Neural progenitor cell (in vitro differentiated cells): ENCODE measurements at regions not wholly inside any gene's neighbourhood (a gene's known extent, or its start where the extent isn't known, plus 50 kb on each side); places are given as distances from the start of the nearest gene placed in this dataset.

Source experiments
- DNase-seq: peaks from one replicate; pipeline ENCODE4 v3.0.0-alpha.2; 2016; ENCODE audit warnings: low spot score
- H2AFZ ChIP-seq: fragments of 200-600 bp; sonication (generic); replicated peaks from 2 replicates; pipeline ENCODE4 v1.6.1; 2016; ENCODE audit warnings: antibody characterized with exemption
- H3F3A ChIP-seq: fragments of 200-600 bp; sonication (generic); 2 replicates; pipeline ENCODE4 v1.6.1; 2016; ENCODE audit warnings: antibody characterized with exemption, low read depth
- H3K27ac ChIP-seq: fragments of 200-600 bp; sonication (generic); 2 replicates; pipeline ENCODE4 v1.5.1; 2016; ENCODE audit warnings: mild to moderate bottlenecking
- H3K27me3 ChIP-seq: fragments of 200-600 bp; sonication (generic); 2 replicates; pipeline ENCODE4 v1.6.1; 2016; ENCODE audit warnings: mild to moderate bottlenecking, moderate library complexity
- H3K36me3 ChIP-seq: fragments of 200-600 bp; sonication (generic); 2 replicates; pipeline ENCODE4 v1.5.1; 2016
- H3K4me1 ChIP-seq: fragments of 200-600 bp; sonication (generic); 2 replicates; pipeline ENCODE4 v1.6.1; 2016; ENCODE audit warnings: mixed run types
- H3K4me2 ChIP-seq: fragments of 200-600 bp; sonication (generic); 2 replicates; pipeline ENCODE4 v1.6.1; 2016
- H3K4me3 ChIP-seq: fragments of 200-600 bp; sonication (generic); 2 replicates; pipeline ENCODE4 v1.5.1; 2016
- H3K79me2 ChIP-seq: fragments of 200-600 bp; sonication (generic); 2 replicates; pipeline ENCODE4 v1.6.1; 2016; ENCODE audit warnings: low read depth
- H3K9ac ChIP-seq: fragments of 200-600 bp; sonication (generic); 2 replicates; pipeline ENCODE4 v1.6.1; 2016
- H3K9me3 ChIP-seq: fragments of 200-600 bp; sonication (generic); 2 replicates; pipeline ENCODE4 v1.5.1; 2016; ENCODE audit warnings: low read depth
- H4K20me1 ChIP-seq: fragments of 200-600 bp; sonication (generic); 2 replicates; pipeline ENCODE4 v1.6.1; 2016; ENCODE audit warnings: low read depth
- H3K27ac Mint-ChIP-seq: 3 replicates; pipeline ENCODE4 v1.8.0; 2021; ENCODE audit warnings: mixed read lengths
- H3K27me3 Mint-ChIP-seq: 2 replicates; pipeline ENCODE4 v1.8.0; 2022; ENCODE audit warnings: low read depth, mild to moderate bottlenecking, inconsistent platforms, moderate library complexity, mixed read lengths; ENCODE audit not compliant: insufficient read depth
- H3K36me3 Mint-ChIP-seq: 3 replicates; pipeline ENCODE4 v1.8.0; 2021; ENCODE audit warnings: mixed read lengths
- H3K4me1 Mint-ChIP-seq: 3 replicates; pipeline ENCODE4 v1.8.0; 2021; ENCODE audit warnings: mixed read lengths
- H3K4me3 Mint-ChIP-seq: 3 replicates; pipeline ENCODE4 v1.8.0; 2021; ENCODE audit warnings: mild to moderate bottlenecking, moderate library complexity, mixed read lengths
- H3K9me3 Mint-ChIP-seq: 3 replicates; pipeline ENCODE4 v1.8.0; 2020; ENCODE audit warnings: mixed read lengths
- CTCF ChIP-seq: fragments of 200-600 bp; sonication (generic); IDR thresholded peaks from 2 replicates; pipeline ENCODE4 v1.5.1; 2017; ENCODE audit warnings: antibody characterized with exemption, mild to moderate bottlenecking
- EZH2 ChIP-seq: fragments of 200-600 bp; sonication (generic); IDR thresholded peaks from 2 replicates; pipeline ENCODE4 v1.6.1; 2017; ENCODE audit warnings: antibody characterized with exemption, mild to moderate bottlenecking, moderate library complexity
- EZH2phosphoT487 ChIP-seq: fragments of 200-600 bp; sonication (generic); IDR thresholded peaks from 2 replicates; pipeline ENCODE4 v1.6.1; 2017; ENCODE audit warnings: antibody characterized with exemption

GRCh38 chr10:131736321-131736980, 164.4 kb upstream of the PPP2R2D start:
- no peak overlapping the region for H3K27ac Mint-ChIP-seq
- H3K36me3 Mint-ChIP-seq = no peaks in the 10 kb centered on the region
- no peak overlapping the region for H3K4me2 ChIP-seq
- H3K27me3 ChIP-seq = no peaks in the 10 kb centered on the region
- no peaks in the 10 kb centered on the region for H3F3A ChIP-seq
- no peak overlapping the region for H3K4me3 ChIP-seq
- H3K9me3 ChIP-seq = no peaks in the 10 kb centered on the region
- peaks cover 20% of the 10 kb centered on the region for H3K9me3 Mint-ChIP-seq
- H2AFZ ChIP-seq = no peak overlapping the region
- no peak overlapping the region for H3K27ac ChIP-seq
- H3K4me1 ChIP-seq = no peaks in the 10 kb centered on the region
- H3K4me1 Mint-ChIP-seq = peaks cover 9% of the 10 kb centered on the region
- no peak for DNase-seq
- no peaks in the 10 kb centered on the region for H3K36me3 ChIP-seq
- TF ChIP-seq EZH2 (no peak), CTCF (no peak), EZH2phosphoT487 (no peak)
- no peak overlapping the region for H3K9ac ChIP-seq
- no peak overlapping the region for H3K4me3 Mint-ChIP-seq
- peaks cover 8% of the 10 kb centered on the region for H3K27me3 Mint-ChIP-seq
- H3K79me2 ChIP-seq = no peaks in the 10 kb centered on the region
- no peaks in the 10 kb centered on the region for H4K20me1 ChIP-seq

- H3K4me2 ChIP-seq = no peak overlapping the region
- peaks cover under 1% of the 10 kb centered on the region for H3K4me1 ChIP-seq
- TF ChIP-seq CTCF (no peak), EZH2 (no peak), EZH2phosphoT487 (no peak)
- no peaks in the 10 kb centered on the region for H3K27me3 ChIP-seq
- no peaks in the 10 kb centered on the region for H3F3A ChIP-seq
- H3K79me2 ChIP-seq = no peaks in the 10 kb centered on the region
- no peak overlapping the region for H2AFZ ChIP-seq
- DNase-seq = no peak
- no peak overlapping the region for H3K9ac ChIP-seq
- no peaks in the 10 kb centered on the region for H4K20me1 ChIP-seq
- H3K9me3 ChIP-seq = no peaks in the 10 kb centered on the region
- Mint-ChIP-seq H3K4me1 (peaks cover 9% of the 10 kb centered on the region), H3K9me3 (peaks cover 15% of the 10 kb centered on the region), H3K27me3 (peaks cover 8% of the 10 kb centered on the region), H3K36me3 (no peaks in the 10 kb centered on the region), H3K4me3 (no peak overlapping the region), H3K27ac (no peak overlapping the region)
- H3K4me3 ChIP-seq = no peak overlapping the region
- H3K36me3 ChIP-seq = no peaks in the 10 kb centered on the region
- no peak overlapping the region for H3K27ac ChIP-seq
Observed at GRCh38 chr10:131737543-131738395, 163.0 kb upstream of the PPP2R2D start.

- Mint-ChIP-seq H3K9me3 (peaks cover 15% of the 10 kb centered on the region), H3K27me3 (peaks cover 4% of the 10 kb centered on the region), H3K36me3 (no peaks in the 10 kb centered on the region), H3K27ac (no peak overlapping the region), H3K4me3 (no peak overlapping the region), H3K4me1 (peaks cover 15% of the 10 kb centered on the region)
- TF ChIP-seq EZH2phosphoT487 = no peak
- no peak for TF ChIP-seq CTCF
- TF ChIP-seq EZH2 = no peak
- H3K36me3 ChIP-seq = no peaks in the 10 kb centered on the region
- H3K4me1 ChIP-seq = peaks cover 6% of the 10 kb centered on the region
- no peak overlapping the region for H2AFZ ChIP-seq
- H3F3A ChIP-seq = no peaks in the 10 kb centered on the region
- no peak overlapping the region for H3K4me3 ChIP-seq
- no peaks in the 10 kb centered on the region for H4K20me1 ChIP-seq
- peak; percentile 1 for DNase-seq
- H3K27me3 ChIP-seq = no peaks in the 10 kb centered on the region
- H3K9me3 ChIP-seq = no peaks in the 10 kb centered on the region
- H3K27ac ChIP-seq = no peak overlapping the region
- H3K9ac ChIP-seq = no peak overlapping the region
- H3K4me2 ChIP-seq = no peak overlapping the region
- H3K79me2 ChIP-seq = no peaks in the 10 kb centered on the region
Observed at GRCh38 chr10:131738396-131738735, 162.4 kb upstream of the PPP2R2D start.
